Kidney epithelial cell (primary cell): ENCODE measurements at regions not wholly inside any gene's neighbourhood (a gene's known extent, or its start where the extent isn't known, plus 50 kb on each side); places are given as distances from the start of the nearest gene placed in this dataset.

ENCODE experiments used
- DNase-seq: peaks from one replicate; pipeline ENCODE4 v3.0.0-alpha.2; 2010; ENCODE audit warnings: low read depth
- H3K27me3 ChIP-seq: 2 replicates; pipeline ENCODE4 v1.6.0; 2011; ENCODE audit warnings: low read length; ENCODE audit not compliant: control insufficient read depth, insufficient read depth
- H3K36me3 ChIP-seq: 2 replicates; pipeline ENCODE4 v1.5.1; 2011; ENCODE audit warnings: low read length; ENCODE audit not compliant: control insufficient read depth, insufficient read depth
- H3K4me3 ChIP-seq: 2 replicates; pipeline ENCODE4 v1.5.1; 2011; ENCODE audit warnings: low read depth, mild to moderate bottlenecking, control low read depth, low read length
- CTCF ChIP-seq: IDR thresholded peaks from 2 replicates; pipeline ENCODE4 v1.5.1; 2011; ENCODE audit warnings: mild to moderate bottlenecking, moderate library complexity, low read length, control low read depth, inconsistent platforms; ENCODE audit not compliant: insufficient read depth, poor library complexity, severe bottlenecking

GRCh38 chr5:93209476-93209875 is 371.5 kb downstream of the NR2F1-AS1 start:
- H3K36me3 ChIP-seq, result no peaks in the 10 kb centered on the region

GRCh38 chr5:93208141-93208751 is 372.8 kb downstream of the NR2F1-AS1 start:
- H3K27me3 ChIP-seq, result no peaks in the 10 kb centered on the region
- DNase-seq, result no peak
- H3K4me3 ChIP-seq, result no peak overlapping the region
- no peak for TF ChIP-seq CTCF
- H3K36me3 ChIP-seq, result no peaks in the 10 kb centered on the region

More at GRCh38 chr5:93209476-93209875, 371.5 kb downstream of the NR2F1-AS1 start:
- H3K4me3 ChIP-seq, result no peak overlapping the region
- TF ChIP-seq CTCF, result no peak
- DNase-seq, result no peak
- H3K27me3 ChIP-seq, result no peaks in the 10 kb centered on the region

GRCh38 chr5:93206203-93206602 is 374.8 kb downstream of the NR2F1-AS1 start:
- Histone ChIP-seq H3K36me3 (no peaks in the 10 kb centered on the region), H3K27me3 (no peaks in the 10 kb centered on the region), H3K4me3 (no peak overlapping the region)
- no peak for DNase-seq
- no peak for TF ChIP-seq CTCF

GRCh38 chr5:93201061-93201460 is 380.0 kb downstream of the NR2F1-AS1 start:
- H3K36me3 ChIP-seq, result no peaks in the 10 kb centered on the region
- no peaks in the 10 kb centered on the region for H3K27me3 ChIP-seq
- H3K4me3 ChIP-seq, result no peak overlapping the region
- no peak for DNase-seq
- TF ChIP-seq CTCF, result no peak

- no peak for TF ChIP-seq CTCF
- Histone ChIP-seq H3K4me3 (no peak overlapping the region), H3K27me3 (no peaks in the 10 kb centered on the region), H3K36me3 (no peaks in the 10 kb centered on the region)
- no peak for DNase-seq
Observed at GRCh38 chr5:93196986-93197385, 384.0 kb downstream of the NR2F1-AS1 start.
